H1 (cell line): ENCODE measurements at regions not wholly inside any gene's neighbourhood (a gene's known extent, or its start where the extent isn't known, plus 50 kb on each side); places are given as distances from the start of the nearest gene placed in this dataset.

Experiments used
- CTCF ChIA-PET: fragments of 300-600 bp; sonication (Branson Sonifier 250); formaldehyde crosslinking; loops from one replicate; lab custom pipeline; 2021; ENCODE audit not compliant: partially characterized antibody; lab: Charles Lee
- POLR2A ChIA-PET: fragments of 300-600 bp; sonication (Branson Sonifier 250); formaldehyde crosslinking; loops from one replicate; lab custom pipeline; 2021; ENCODE audit warnings: inconsistent platforms; ENCODE audit not compliant: partially characterized antibody; lab: Charles Lee
- DNase-seq, 2 experiments: peaks; one replicate each; pipeline versions ENCODE4 v3.0.0 to v3.0.0-alpha.2; 2010 to 2022; ENCODE audit warnings: low spot score in 2 of 2, low read depth in 1 of 2, mixed read lengths in 1 of 2
- FAIRE-seq: peaks from 2 replicates; lab custom pipeline; 2011; peaks lifted over from hg19 to GRCh38; lab: Jason Lieb, UNC
- H2AFZ ChIP-seq: 2 replicates; pipeline ENCODE4 v1.8.1; 2012; ENCODE audit warnings: low read length, inconsistent platforms
- H2AK5ac ChIP-seq: 2 replicates; pipeline ENCODE4 v1.6.1; 2013; ENCODE audit warnings: low read depth, low read length
- H2BK120ac ChIP-seq: replicated peaks from 2 replicates; pipeline ENCODE3; 2013; ENCODE audit warnings: low read depth, low read length, inconsistent platforms
- H2BK12ac ChIP-seq: 2 replicates; pipeline ENCODE4 v1.6.1; 2013; ENCODE audit warnings: low read depth, low read length
- H2BK15ac ChIP-seq: 2 replicates; pipeline ENCODE4 v1.6.1; 2013; ENCODE audit warnings: low read length
- H2BK20ac ChIP-seq: 2 replicates; pipeline ENCODE4 v1.6.1; 2013; ENCODE audit warnings: low read length
- H2BK5ac ChIP-seq: 2 replicates; pipeline ENCODE4 v1.6.1; 2013; ENCODE audit warnings: low read depth, low read length
- H3K14ac ChIP-seq: 2 replicates; pipeline ENCODE4 v1.6.1; 2013; ENCODE audit warnings: inconsistent platforms; ENCODE audit not compliant: insufficient read length
- H3K18ac ChIP-seq: 2 replicates; pipeline ENCODE4 v1.6.1; 2013; ENCODE audit warnings: low read length; ENCODE audit errors: extremely low read depth
- H3K23ac ChIP-seq: 2 replicates; pipeline ENCODE4 v1.6.1; 2013; ENCODE audit warnings: inconsistent platforms; ENCODE audit not compliant: insufficient read length
- H3K23me2 ChIP-seq: 2 replicates; pipeline ENCODE4 v1.6.1; 2013; ENCODE audit warnings: low read depth, low read length
- H3K27ac ChIP-seq: 2 replicates; pipeline ENCODE4 v1.6.1; 2011; ENCODE audit warnings: low read depth, low read length, inconsistent platforms
- H3K27me3 ChIP-seq, 4 experiments: replicated peaks in 1 of 4; 1 replicate in 1 of 4; 2 replicates in 3 of 4; pipeline versions ENCODE4 v1.6.1 to v1.8.1; 2011 to 2013; ENCODE audit warnings: low read length in 3 of 4, mild to moderate bottlenecking in 3 of 4, inconsistent platforms in 2 of 4, mixed read lengths in 2 of 4, moderate library complexity in 1 of 4; ENCODE audit not compliant: control insufficient read depth in 3 of 4, insufficient read depth in 3 of 4; ENCODE audit errors: extremely low read depth in 1 of 4
- H3K36me3 ChIP-seq, 4 experiments: 2 replicates each; pipeline versions ENCODE4 v1.6.1 to v1.8.1; 2011 to 2013; ENCODE audit warnings: mild to moderate bottlenecking in 4 of 4, low read length in 3 of 4, moderate library complexity in 2 of 4, control low read depth in 1 of 4, inconsistent platforms in 1 of 4; ENCODE audit not compliant: insufficient read depth in 4 of 4, control insufficient read depth in 2 of 4
- H3K4ac ChIP-seq: replicated peaks from 2 replicates; pipeline ENCODE3; 2013; ENCODE audit warnings: low read length, low read depth, mixed read lengths, inconsistent platforms; ENCODE audit not compliant: insufficient read length
- H3K4me1 ChIP-seq, 4 experiments: replicated peaks in 1 of 4; 1 replicate in 1 of 4; 2 replicates in 3 of 4; pipeline versions ENCODE4 v1.6.1 to v1.8.1; 2011 to 2013; ENCODE audit warnings: low read length in 3 of 4, inconsistent platforms in 2 of 4, mixed read lengths in 1 of 4; ENCODE audit not compliant: insufficient read depth in 4 of 4, control insufficient read depth in 3 of 4
- H3K4me2 ChIP-seq, 2 experiments: 2 replicates each; pipeline versions ENCODE4 v1.6.1 to v1.8.1; 2011 to 2013; ENCODE audit warnings: low read depth in 2 of 2, low read length in 2 of 2, control low read depth in 1 of 2, inconsistent platforms in 1 of 2, mild to moderate bottlenecking in 1 of 2; ENCODE audit not compliant: insufficient read depth in 1 of 2
- H3K4me3 ChIP-seq, 4 experiments: fragments of 200-600, 300-600 bp in 1 of 4; sonication (generic), shearing (Covaris generic), sonication (Bioruptor Twin) in 1 of 4; 2 replicates each; pipeline versions ENCODE4 v1.5.1 to v1.8.1; 2011 to 2016; ENCODE audit warnings: low read length in 4 of 4, low read depth in 3 of 4, control low read depth in 2 of 4, inconsistent platforms in 2 of 4, mild to moderate bottlenecking in 2 of 4, mixed read lengths in 1 of 4, moderate library complexity in 1 of 4; ENCODE audit not compliant: insufficient read depth in 2 of 4; ENCODE audit errors: extremely low read depth in 1 of 4
- H3K56ac ChIP-seq: replicated peaks from 2 replicates; pipeline ENCODE3; 2013; ENCODE audit warnings: low read depth, mild to moderate bottlenecking, mixed read lengths, low read length, inconsistent platforms; ENCODE audit not compliant: insufficient read length
- H3K79me1 ChIP-seq: 2 replicates; pipeline ENCODE4 v1.6.1; 2013; ENCODE audit warnings: low read depth, low read length, control low read depth
- H3K79me2 ChIP-seq, 2 experiments: 2 replicates each; pipeline versions ENCODE4 v1.6.1 to v1.8.1; 2012 to 2013; ENCODE audit warnings: low read length in 2 of 2, mild to moderate bottlenecking in 2 of 2, inconsistent platforms in 1 of 2; ENCODE audit not compliant: insufficient read depth in 2 of 2, control insufficient read depth in 1 of 2
- H3K9ac ChIP-seq, 4 experiments: replicated peaks in 1 of 4; 1 replicate in 1 of 4; 2 replicates in 3 of 4; pipeline versions ENCODE4 v1.6.1 to v1.8.1; 2011 to 2013; ENCODE audit warnings: low read depth in 3 of 4, low read length in 3 of 4, control low read depth in 2 of 4, mild to moderate bottlenecking in 2 of 4, moderate library complexity in 2 of 4, inconsistent platforms in 1 of 4; ENCODE audit errors: extremely low read depth in 1 of 4
- H3K9me3 ChIP-seq, 2 experiments: 2 replicates each; pipeline versions ENCODE4 v1.6.1 to v1.8.1; 2012 to 2013; ENCODE audit warnings: mild to moderate bottlenecking in 2 of 2, moderate library complexity in 2 of 2, control low read depth in 1 of 2, inconsistent platforms in 1 of 2, low read depth in 1 of 2, low read length in 1 of 2, mixed read lengths in 1 of 2; ENCODE audit not compliant: insufficient read depth in 2 of 2
- H4K20me1 ChIP-seq, 2 experiments: replicated peaks in 1 of 2; 2 replicates each; pipeline versions ENCODE3 to v1.8.1; 2011 to 2013; ENCODE audit warnings: inconsistent platforms in 2 of 2, low read length in 2 of 2, mild to moderate bottlenecking in 1 of 2; ENCODE audit not compliant: insufficient read depth in 2 of 2, control insufficient read depth in 1 of 2
- H4K5ac ChIP-seq: 2 replicates; pipeline ENCODE4 v1.6.1; 2013; ENCODE audit warnings: low read length, low read depth, mixed read lengths, inconsistent platforms; ENCODE audit not compliant: insufficient read length
- H4K8ac ChIP-seq: 2 replicates; pipeline ENCODE4 v1.8.0; 2013; ENCODE audit warnings: mild to moderate bottlenecking, moderate library complexity, low read length, inconsistent platforms; ENCODE audit not compliant: insufficient read depth; ENCODE audit errors: extremely low read depth
- H4K91ac ChIP-seq: replicated peaks from 2 replicates; pipeline ENCODE3; 2013; ENCODE audit warnings: low read length, mixed read lengths, inconsistent platforms; ENCODE audit not compliant: insufficient read length
- CHD7 ChIP-seq: fragments of 300-600 bp; sonication (generic); IDR thresholded peaks from 2 replicates; pipeline ENCODE4 v1.7.1; 2012; ENCODE audit warnings: low read length, moderate library complexity, mild to moderate bottlenecking, inconsistent platforms; ENCODE audit not compliant: insufficient replicate concordance
- WGBS, 2 experiments: shearing (Covaris generic) in 1 of 2; methylation state at CpG; one replicate each; pipeline versions ENCODE4 v1.1.6 to v1.1.7; 2013 to 2015; ENCODE audit warnings: low lambda C conversion rate in 2 of 2, mixed read lengths in 2 of 2, inconsistent platforms in 1 of 2, low coverage in 1 of 2, missing lambda C conversion rate in 1 of 2; ENCODE audit not compliant: insufficient replicate concordance in 2 of 2, insufficient coverage in 1 of 2, insufficient read length in 1 of 2; ENCODE audit errors: extremely low coverage in 1 of 2, missing lambda C conversion rate in 1 of 2; 5-methylcytosine and 5-hydroxymethylcytosine counted together

GRCh38 chr6:44733126-44733525 is 345.6 kb downstream of the CDC5L start:
- Histone ChIP-seq H3K79me2 (no peaks in the 10 kb centered on the region), H2BK20ac (no peak overlapping the region), H2BK12ac (no peak overlapping the region), H3K4me2 (no peak overlapping the region), H4K5ac (no peak overlapping the region), H3K27me3 (no peaks in the 10 kb centered on the region), H3K23me2 (no peaks in the 10 kb centered on the region), H4K20me1 (no peaks in the 10 kb centered on the region), H3K4me1 (peaks cover 0 to 1% (median 0%) of the 10 kb centered on the region in 4 experiments; a peak in 1 of 7 replicates), H3K14ac (no peak overlapping the region), H4K8ac (no peak overlapping the region), H3K56ac (no peak overlapping the region), H2AFZ (no peak overlapping the region), H3K18ac (no peak overlapping the region), H2AK5ac (no peak overlapping the region), H3K27ac (no peak overlapping the region), H3K36me3 (no peaks in the 10 kb centered on the region), H3K4ac (no peak overlapping the region), H2BK5ac (no peak overlapping the region), H3K79me1 (no peaks in the 10 kb centered on the region), H3K9me3 (no peaks in the 10 kb centered on the region), H4K91ac (no peak overlapping the region), H3K4me3 (no peak overlapping the region), H2BK120ac (no peak overlapping the region), H3K23ac (no peak overlapping the region), H2BK15ac (no peak overlapping the region), H3K9ac (no peak overlapping the region)
- 94% methylated on average over 4 of the region's 4 CpGs; no CpG with 5 or more reads in 1 of the 2 experiments for WGBS, 2 experiments
- DNase-seq (no peak), FAIRE-seq (no peak)
- ChIA-PET CTCF (interaction anchor here (0.6 kb wide), 1 partner anchor 489 kb away, joined by 3 read pairs; no protein-coding TSS in a partner anchor), POLR2A (no interaction called here)
- TF ChIP-seq CHD7: no peak
